ENCODE measurements at regions not wholly inside any gene's neighbourhood (a gene's known extent, or its start where the extent isn't known, plus 50 kb on each side); places are given as distances from the start of the nearest gene placed in this dataset.
"Not testable (repeated sequence)": the region's sequence is repeated elsewhere in the genome, so short reads cannot be mapped to it uniquely, and the experiment has no call there.

- H3K4me2 ChIP-seq = no peak overlapping the region
- CTCF ChIA-PET = no interaction called here
- peaks cover 0 to 11% of the 10 kb centered on the region in 2 experiments; a peak in 1 of 4 replicates for H3K4me1 ChIP-seq (ENCODE audit: control insufficient read depth in 1 of 2, insufficient read depth in 2 of 2, low read depth in 1 of 2, low read length in 1 of 2)
- TF ChIP-seq TCF12 (IDR thresholded peaks at IDR 0.05) (no peak), FOXM1 (IDR thresholded peaks at IDR 0.05; ENCODE audit: low read depth) (no peak), EZH2phosphoT487 (IDR thresholded peaks at IDR 0.05; ENCODE audit: borderline replicate concordance, low read depth) (no peak)
- no peak for DNase-seq
- no peak overlapping the region for H3K27ac ChIP-seq (ENCODE audit: low read depth in 2 of 2, low read length in 1 of 2)
- no peaks in the 10 kb centered on the region for H3K79me2 ChIP-seq (ENCODE audit: insufficient read depth)
- no peaks in the 10 kb centered on the region for H3K27me3 ChIP-seq (ENCODE audit: insufficient read depth)
- peaks cover 5% of the 10 kb centered on the region for H3F3A ChIP-seq (replicated peaks; ENCODE audit: insufficient read depth)
- POLR2A ChIA-PET = no interaction called here
- H3K4me3 ChIP-seq (ENCODE audit: low read depth in 2 of 2, low read length in 1 of 2) = no peak overlapping the region
- WGBS (ENCODE audit: low lambda C conversion rate) = 72% methylated on average over 1 of the region's 1 CpG
- H3K9me3 ChIP-seq = no peaks in the 10 kb centered on the region
- H3K9me2 ChIP-seq = no peaks in the 10 kb centered on the region
- H2AFZ ChIP-seq (ENCODE audit: low read depth) = peak overlapping the region; percentile 3; the same call in 1 of the 2 replicates
- H3K9ac ChIP-seq = no peak overlapping the region
- no peaks in the 10 kb centered on the region for H4K20me1 ChIP-seq (ENCODE audit: insufficient read depth)
- H3K36me3 ChIP-seq (replicated peaks in 1 of 2; ENCODE audit: control insufficient read depth in 1 of 2, insufficient read depth in 2 of 2, low read length in 1 of 2) = no peaks in the 10 kb centered on the region
Observed at GRCh38 chr4:28278676-28279075, 1418.0 kb downstream of the STIM2 start.

- no peaks in the 10 kb centered on the region for H4K20me1 ChIP-seq (ENCODE audit: insufficient read depth)
- H3K27ac ChIP-seq (ENCODE audit: low read depth in 2 of 2, low read length in 1 of 2) = no peak overlapping the region
- no peak overlapping the region; the same call in 1 of the 2 replicates for H2AFZ ChIP-seq (ENCODE audit: low read depth)
- ChIA-PET POLR2A (no interaction called here), CTCF (no interaction called here)
- H3K36me3 ChIP-seq (replicated peaks in 1 of 2; ENCODE audit: control insufficient read depth in 1 of 2, insufficient read depth in 2 of 2, low read length in 1 of 2) = no peaks in the 10 kb centered on the region
- H3F3A ChIP-seq (replicated peaks; ENCODE audit: insufficient read depth) = peaks cover 5% of the 10 kb centered on the region
- no peaks in the 10 kb centered on the region for H3K9me3 ChIP-seq
- H3K4me3 ChIP-seq (ENCODE audit: low read depth in 2 of 2, low read length in 1 of 2) = no peak overlapping the region
- H3K27me3 ChIP-seq (ENCODE audit: insufficient read depth) = no peaks in the 10 kb centered on the region
- H3K9ac ChIP-seq = no peak overlapping the region
- H3K79me2 ChIP-seq (ENCODE audit: insufficient read depth) = no peaks in the 10 kb centered on the region
- TF ChIP-seq RAD21 (IDR thresholded peaks at IDR 0.05; ENCODE audit: low read length) (no peak), RCOR1 (IDR thresholded peaks at IDR 0.05; ENCODE audit: low read length) (no peak), FOXJ3 (CRISPR knock-in tag; IDR thresholded peaks at IDR 0.05) (no peak), ELF1 (IDR thresholded peaks at IDR 0.05) (no peak), EP300 (IDR thresholded peaks at IDR 0.05; ENCODE audit: borderline replicate concordance in 1 of 2, low read depth in 1 of 2, low read length in 1 of 2) (no peak), GATA2 (CRISPR knock-in tag; IDR thresholded peaks at IDR 0.05) (no peak), YY1 (IDR thresholded peaks at IDR 0.05; ENCODE audit: low read depth) (no peak), IRF3 (IDR thresholded peaks at IDR 0.05; ENCODE audit: low read depth, low read length) (no peak), SMC3 (IDR thresholded peaks at IDR 0.05; ENCODE audit: low read depth, low read length) (no peak)
- peaks cover 0 to 11% of the 10 kb centered on the region in 2 experiments; a peak in 1 of 4 replicates for H3K4me1 ChIP-seq (ENCODE audit: control insufficient read depth in 1 of 2, insufficient read depth in 2 of 2, low read depth in 1 of 2, low read length in 1 of 2)
- DNase-seq = no peak
- WGBS (ENCODE audit: low lambda C conversion rate) = 65% methylated on average over 2 of the region's 2 CpGs
- H3K4me2 ChIP-seq = no peak overlapping the region
- H3K9me2 ChIP-seq = no peaks in the 10 kb centered on the region
Observed at GRCh38 chr4:28279249-28279648, 1418.6 kb downstream of the STIM2 start.

- H3K79me2 ChIP-seq (ENCODE audit: insufficient read depth); H3K27me3 ChIP-seq (ENCODE audit: insufficient read depth); H3K4me2 ChIP-seq; H3K36me3 ChIP-seq (replicated peaks in 1 of 2; ENCODE audit: control insufficient read depth in 1 of 2, insufficient read depth in 2 of 2, low read length in 1 of 2); H3K9ac ChIP-seq; H4K20me1 ChIP-seq (ENCODE audit: insufficient read depth); CTCF ChIA-PET; H3K9me2 ChIP-seq; DNase-seq; H3K4me3 ChIP-seq (ENCODE audit: low read depth in 2 of 2, low read length in 1 of 2); H2AFZ ChIP-seq (ENCODE audit: low read depth); POLR2A ChIA-PET: not testable (repeated sequence)
- 90% methylated on average over 9 of the region's 9 CpGs for WGBS (ENCODE audit: low lambda C conversion rate)
- H3F3A ChIP-seq (replicated peaks; ENCODE audit: insufficient read depth) = peaks cover 22% of the 10 kb centered on the region
- H3K9me3 ChIP-seq = peaks cover 11% of the 10 kb centered on the region; the same call in 1 of the 2 replicates
- peak overlapping the region in 1 of 2 experiments; percentile 86; a peak in 2 of 4 replicates for H3K27ac ChIP-seq (ENCODE audit: low read depth in 2 of 2, low read length in 1 of 2)
- H3K4me1 ChIP-seq (ENCODE audit: control insufficient read depth in 1 of 2, insufficient read depth in 2 of 2, low read depth in 1 of 2, low read length in 1 of 2) = peaks cover 0 to 13% of the 10 kb centered on the region in 2 experiments; a peak in 1 of 4 replicates
Observed at GRCh38 chr4:28286266-28286665, 1425.6 kb downstream of the STIM2 start.

Measured in SK-N-SH (cell line).